ENCODE measurements at regions not wholly inside any gene's neighbourhood (a gene's known extent, or its start where the extent isn't known, plus 50 kb on each side); places are given as distances from the start of the nearest gene placed in this dataset.

DNA sequence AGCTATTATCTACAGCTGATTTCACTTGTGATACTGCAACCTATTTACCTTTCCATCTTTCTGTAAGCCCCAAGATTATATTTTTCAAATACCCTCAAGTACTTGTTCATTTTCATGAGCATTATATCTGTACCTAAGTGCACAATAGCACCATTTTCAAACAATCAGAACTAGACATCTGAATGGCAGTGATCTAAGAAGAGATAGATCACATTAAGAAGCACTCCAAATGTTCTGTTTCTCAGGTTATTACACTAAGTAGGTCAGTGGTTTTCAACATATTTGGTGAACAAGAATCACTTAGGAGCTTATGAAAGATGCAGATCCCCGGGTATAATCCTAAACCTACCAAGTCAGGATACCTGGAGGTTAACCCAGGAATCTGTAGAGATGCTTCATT is 872.7 kb downstream of the DCDC2C start:
- no peak for DNase-seq (ENCODE audit: low read depth in 3 of 3)

DNA sequence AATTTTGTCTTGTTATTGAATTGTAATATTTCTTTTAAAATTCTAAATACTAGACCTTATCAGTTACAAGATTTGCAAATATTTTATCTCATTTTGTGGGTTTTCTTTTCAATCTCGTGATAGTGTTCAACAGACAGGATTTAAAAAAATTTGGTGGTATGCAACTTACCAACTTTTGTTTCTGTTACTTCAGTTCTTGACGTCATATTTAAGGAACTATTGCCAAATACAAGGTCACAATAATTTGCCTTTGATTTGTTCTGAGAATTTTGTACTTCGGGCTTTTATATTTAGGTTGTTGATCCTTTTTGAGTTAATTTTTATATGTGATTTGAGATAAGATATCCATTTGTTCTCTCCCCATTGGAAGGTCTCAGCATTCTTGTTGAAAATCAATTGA is 876.6 kb downstream of the DCDC2C start:
- no peak for DNase-seq (ENCODE audit: low read depth in 3 of 3)

GRCh38 chr2:4585057-4585635 is 881.8 kb downstream of the DCDC2C start:
- no peak for DNase-seq (ENCODE audit: low read depth in 3 of 3)

GRCh38 chr2:4588606-4589005 is 885.2 kb downstream of the DCDC2C start:
- DNase-seq (ENCODE audit: low read depth in 3 of 3), result no peak

GRCh38 chr2:4591261-4591660 is 887.9 kb downstream of the DCDC2C start:
- no peak for DNase-seq (ENCODE audit: low read depth in 3 of 3)

DNA sequence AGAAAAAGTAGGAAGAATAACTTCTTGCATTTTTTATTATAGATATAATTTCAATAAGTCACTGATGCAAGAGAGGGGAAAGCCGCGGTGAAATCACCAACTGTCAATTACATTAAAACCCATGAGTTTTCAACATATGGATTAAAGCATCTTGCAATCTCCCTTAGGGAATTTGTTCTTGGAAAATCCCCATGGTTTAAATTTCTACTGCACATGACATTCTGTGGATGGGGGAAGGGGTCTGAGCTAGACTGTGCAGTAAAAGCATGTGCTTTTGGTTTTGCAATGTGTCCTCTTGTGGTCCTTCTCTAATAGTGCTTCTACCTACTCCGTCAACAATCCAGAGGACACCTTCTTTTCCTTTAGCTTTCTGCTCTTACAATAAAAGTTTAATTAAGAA is 894.0 kb downstream of the DCDC2C start:
- DNase-seq (ENCODE audit: low read depth in 3 of 3), result no peak

DNA sequence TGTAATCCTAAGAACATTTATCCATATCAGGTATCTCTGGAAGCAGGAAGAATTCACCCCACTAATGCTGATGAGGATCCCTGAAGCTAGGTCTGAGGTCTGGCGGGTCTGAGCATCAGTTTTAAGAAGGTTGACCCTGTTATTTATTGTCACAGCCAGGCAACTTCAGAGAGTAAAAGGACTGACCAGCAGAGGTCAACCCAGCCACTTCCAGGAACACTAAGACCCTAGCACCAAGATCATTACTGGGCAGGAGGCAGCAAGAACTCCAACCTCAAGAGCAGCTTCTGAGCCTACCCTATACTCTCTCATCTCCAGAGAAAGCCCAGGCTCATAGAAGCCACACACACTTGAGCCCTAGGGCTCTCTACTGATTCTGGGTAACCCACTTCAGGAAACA is 901.4 kb downstream of the DCDC2C start:
- no peak for DNase-seq (ENCODE audit: low read depth in 3 of 3)

DNA sequence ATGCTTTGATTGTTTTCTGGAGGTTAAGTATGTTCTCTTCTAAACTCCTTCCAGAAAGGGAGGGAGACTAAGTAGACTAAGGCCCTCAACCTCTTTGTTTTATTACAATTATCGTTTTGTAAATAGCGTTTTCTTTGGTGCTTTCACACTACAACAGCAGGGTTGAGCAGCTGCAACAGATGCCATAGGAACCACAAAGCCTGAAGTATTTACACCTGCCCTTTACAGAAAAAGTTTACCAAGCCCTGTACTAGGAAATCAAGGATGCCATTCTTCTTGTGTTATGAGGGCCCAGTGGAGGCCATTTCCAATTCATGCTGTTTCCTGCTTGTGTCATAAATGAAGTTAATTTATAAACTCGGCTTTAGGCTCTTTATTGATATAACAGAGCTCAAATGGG is 914.8 kb downstream of the DCDC2C start:
- DNase-seq (ENCODE audit: low read depth in 3 of 3), result no peak

DNA sequence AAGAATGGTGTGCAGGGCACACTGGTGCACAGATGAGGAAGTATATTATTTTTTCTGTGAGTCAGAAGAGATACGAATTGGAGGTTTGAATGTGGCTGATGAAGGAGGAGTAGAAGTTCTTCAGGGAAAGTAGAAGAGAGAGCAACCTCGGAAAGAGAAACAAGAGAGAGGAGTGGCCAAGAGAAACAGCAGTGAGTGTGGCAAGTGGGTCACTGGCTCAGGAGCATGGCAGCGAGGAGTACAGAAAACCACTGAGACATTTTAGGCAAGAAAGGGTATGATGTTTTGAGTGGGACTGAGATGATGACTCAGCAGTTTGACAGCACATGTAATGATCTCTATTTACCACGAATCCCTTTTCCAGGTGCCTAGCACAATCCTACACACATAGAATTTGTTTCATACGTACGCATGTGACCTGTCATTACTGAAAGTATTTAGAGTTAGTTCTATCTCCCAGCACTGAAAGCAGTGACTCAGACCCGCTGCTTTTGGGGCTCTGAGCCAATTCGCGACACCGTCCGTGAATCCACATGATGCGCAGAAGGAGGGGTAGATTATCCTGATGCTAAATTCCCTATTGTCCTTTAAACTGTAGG is 915.4 kb downstream of the DCDC2C start:
- no peak for DNase-seq (ENCODE audit: low read depth in 3 of 3)

- DNase-seq (ENCODE audit: low read depth in 3 of 3), result no peak
Observed at GRCh38 chr2:4628998-4629501, 925.7 kb downstream of the DCDC2C start.

DNA sequence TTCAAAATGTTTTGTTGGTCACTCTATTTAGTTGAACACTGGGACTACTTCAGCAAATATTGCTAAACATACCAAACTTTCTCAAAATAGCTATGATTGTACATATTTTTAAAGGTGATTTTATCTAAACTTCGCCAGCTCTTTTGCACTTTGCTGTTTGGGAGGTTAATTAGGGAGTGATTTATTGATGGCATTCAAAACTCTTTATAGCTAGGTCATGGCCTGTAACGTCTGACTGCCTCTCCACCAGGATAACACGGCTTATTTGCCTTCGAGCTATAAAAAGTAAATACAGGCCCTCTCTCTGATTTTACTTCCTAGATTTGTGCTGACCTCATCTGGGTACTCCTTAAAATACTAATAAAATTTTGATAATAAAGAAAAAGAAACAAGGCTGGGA is 931.9 kb downstream of the DCDC2C start:
- no peak for DNase-seq (ENCODE audit: low read depth in 3 of 3)

DNA sequence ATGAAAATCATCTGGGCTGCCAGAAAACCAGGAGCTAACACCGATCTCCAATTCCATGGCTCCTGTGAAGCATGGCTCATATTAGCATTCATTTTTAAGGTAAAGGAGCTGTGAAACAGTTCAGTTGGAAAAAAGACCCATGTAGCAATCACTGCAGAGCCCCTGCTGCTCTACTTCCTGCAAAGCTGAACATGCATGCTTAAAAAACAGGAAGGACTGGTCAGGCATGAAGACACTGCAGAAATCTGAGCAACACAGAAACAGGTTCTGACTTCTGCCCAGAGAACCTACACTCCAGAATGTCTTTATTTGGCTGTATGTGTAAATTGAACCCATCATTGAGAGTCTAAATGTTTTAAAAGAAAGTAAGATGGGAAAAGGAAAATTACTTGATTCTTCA is 950.6 kb downstream of the DCDC2C start:
- no peak for DNase-seq (ENCODE audit: low read depth in 3 of 3)

GRCh38 chr2:4656326-4656725 is 953.0 kb downstream of the DCDC2C start:
- no peak for DNase-seq (ENCODE audit: low read depth in 3 of 3)

DNA sequence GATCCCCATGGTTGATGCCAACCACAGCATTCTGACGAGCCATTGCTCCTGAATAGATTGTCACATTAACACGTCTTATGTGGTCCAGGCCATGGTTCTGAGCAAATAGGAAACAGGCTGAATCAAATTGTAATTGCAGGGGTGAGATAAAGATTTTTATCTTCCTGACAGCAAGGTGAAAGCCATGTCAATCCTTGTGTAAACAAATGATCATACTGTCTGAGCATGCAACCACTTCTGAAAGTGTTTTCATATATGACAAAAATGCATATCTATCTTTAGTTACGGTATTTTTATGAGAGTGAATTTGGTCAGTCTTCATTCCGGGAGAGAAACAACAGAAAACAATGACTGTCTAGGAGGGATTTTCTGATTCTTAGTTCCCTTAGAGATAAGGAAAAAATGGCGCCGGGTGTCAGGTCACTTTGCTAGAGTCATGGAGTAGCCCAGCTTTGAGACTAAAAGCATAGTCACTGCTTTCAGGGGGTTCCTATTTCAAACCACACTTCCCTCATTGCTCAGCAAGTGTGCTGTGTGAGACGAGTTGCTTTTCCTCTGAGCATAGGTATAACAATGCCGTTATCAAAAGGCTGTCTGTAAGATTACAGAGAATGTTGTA is 958.9 kb downstream of the DCDC2C start:
- DNase-seq (ENCODE audit: low read depth in 3 of 3), result no peak

DNA sequence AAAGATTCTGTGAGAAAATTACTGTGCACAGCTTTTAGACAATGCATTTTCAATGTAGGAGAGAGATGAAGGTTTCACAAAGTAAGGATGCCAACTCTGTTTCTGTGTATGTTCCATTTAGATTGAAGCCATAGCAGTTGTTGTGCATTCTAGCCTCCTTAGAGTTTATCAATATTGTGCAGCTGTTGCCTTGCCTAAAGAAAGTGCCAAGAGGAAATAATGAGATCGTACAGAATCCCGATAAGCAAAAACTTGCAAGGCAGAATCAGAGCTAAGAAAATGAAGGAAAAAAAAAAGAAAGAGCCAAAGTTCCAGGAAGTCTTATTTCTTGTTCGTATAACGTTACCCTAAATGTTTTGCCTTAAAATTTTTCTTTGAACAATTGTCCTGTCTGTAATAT is 965.0 kb downstream of the DCDC2C start:
- no peak for DNase-seq (ENCODE audit: low read depth in 3 of 3)

GRCh38 chr2:4670331-4670730 is 967.0 kb downstream of the DCDC2C start:
- no peak for DNase-seq (ENCODE audit: low read depth in 3 of 3)

- DNase-seq (ENCODE audit: low read depth in 3 of 3), result no peak
Observed at GRCh38 chr2:4673025-4673489, 969.7 kb downstream of the DCDC2C start.

DNA sequence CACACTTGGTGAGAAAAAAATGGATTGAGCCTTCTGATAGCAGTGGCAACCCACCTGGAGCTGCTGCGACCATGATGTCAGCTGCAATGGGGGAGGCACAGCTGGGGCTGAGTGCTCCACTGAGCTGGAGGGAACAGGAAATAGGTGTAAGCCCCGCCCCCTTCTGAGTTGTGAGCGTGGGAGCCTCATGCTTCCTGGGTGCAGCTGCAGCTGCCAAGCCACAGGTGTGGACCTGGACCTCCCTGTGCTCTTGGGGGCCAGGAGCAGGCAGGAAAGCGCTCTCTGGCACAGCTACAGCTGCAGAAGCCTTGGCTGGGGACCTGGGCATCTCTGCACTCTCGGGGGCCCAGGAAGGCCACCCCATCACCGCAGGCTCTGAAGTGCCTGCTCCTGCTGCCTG is 970.6 kb downstream of the DCDC2C start:
- DNase-seq (ENCODE audit: low read depth in 3 of 3), result peak in 1 of 3 experiments; percentile 14

DNA sequence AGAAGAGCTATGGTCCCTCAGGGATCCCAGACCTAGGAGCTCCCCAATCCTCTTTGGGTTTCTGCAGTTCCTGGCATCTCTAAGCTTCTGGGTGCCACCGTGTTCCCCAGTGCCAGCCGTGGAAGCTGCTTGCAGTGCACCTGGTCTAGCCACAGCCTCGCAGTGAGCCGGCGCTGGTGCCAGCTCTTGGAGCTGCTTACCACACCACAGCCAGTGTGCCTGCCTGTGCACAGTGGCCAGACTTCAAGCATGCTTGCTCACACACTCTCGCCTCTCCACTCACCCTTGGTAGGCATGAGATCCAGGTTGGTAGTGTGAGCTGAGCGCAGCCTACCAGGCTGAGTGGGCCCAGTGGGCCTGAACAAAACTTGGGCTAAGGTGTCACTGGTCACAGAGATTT is 971.9 kb downstream of the DCDC2C start:
- DNase-seq (ENCODE audit: low read depth in 3 of 3), result no peak

GRCh38 chr2:4678927-4679326 is 975.6 kb downstream of the DCDC2C start:
- no peak for DNase-seq (ENCODE audit: low read depth in 3 of 3)

- DNase-seq (ENCODE audit: low read depth in 3 of 3), result no peak
Observed at GRCh38 chr2:4679391-4679790, 976.0 kb downstream of the DCDC2C start.

GRCh38 chr2:4684921-4685320 is 981.5 kb downstream of the DCDC2C start:
- DNase-seq (ENCODE audit: low read depth in 3 of 3), result no peak

DNA sequence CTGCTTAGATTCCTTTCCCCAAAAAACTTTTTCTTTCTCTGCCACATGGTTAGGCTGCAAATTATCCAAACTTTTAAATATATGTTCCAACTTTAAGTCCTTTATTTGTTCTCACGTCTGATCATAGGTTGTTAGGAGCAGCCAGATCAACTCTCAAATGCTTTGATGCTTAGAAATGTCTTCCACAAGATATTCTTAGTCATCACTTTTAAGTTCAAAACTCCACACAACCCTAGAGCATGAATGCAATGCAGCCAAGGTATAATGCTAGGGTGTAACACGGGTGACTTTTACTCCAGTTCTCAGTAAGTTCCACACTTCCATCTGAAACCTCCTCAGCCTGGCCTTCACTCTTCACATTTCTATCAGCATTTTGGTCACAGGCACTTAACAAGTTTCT is 987.5 kb downstream of the DCDC2C start:
- DNase-seq (ENCODE audit: low read depth in 3 of 3), result no peak
